NCI-H345 treated with DMSO at 0.1 percent for 48 hours (cell line): ENCODE measurements at regions not wholly inside any gene's neighbourhood (a gene's known extent, or its start where the extent isn't known, plus 50 kb on each side); places are given as distances from the start of the nearest gene placed in this dataset.
"Not testable (repeated sequence)": the region's sequence is repeated elsewhere in the genome, so short reads cannot be mapped to it uniquely, and the experiment has no call there.

Experiments
- DNase-seq: peaks from one replicate; lab custom pipeline; 2025; ENCODE audit not compliant: unreplicated experiment; lab: John Stamatoyannopoulos, UW

GRCh38 chr7:1300206-1300605, 67.5 kb downstream of the UNCX start:
- DNase-seq = no peak

- DNase-seq = no peak
These were observed 68.0 kb downstream of the UNCX start for GRCh38 chr7:1300636-1301035.

DNA sequence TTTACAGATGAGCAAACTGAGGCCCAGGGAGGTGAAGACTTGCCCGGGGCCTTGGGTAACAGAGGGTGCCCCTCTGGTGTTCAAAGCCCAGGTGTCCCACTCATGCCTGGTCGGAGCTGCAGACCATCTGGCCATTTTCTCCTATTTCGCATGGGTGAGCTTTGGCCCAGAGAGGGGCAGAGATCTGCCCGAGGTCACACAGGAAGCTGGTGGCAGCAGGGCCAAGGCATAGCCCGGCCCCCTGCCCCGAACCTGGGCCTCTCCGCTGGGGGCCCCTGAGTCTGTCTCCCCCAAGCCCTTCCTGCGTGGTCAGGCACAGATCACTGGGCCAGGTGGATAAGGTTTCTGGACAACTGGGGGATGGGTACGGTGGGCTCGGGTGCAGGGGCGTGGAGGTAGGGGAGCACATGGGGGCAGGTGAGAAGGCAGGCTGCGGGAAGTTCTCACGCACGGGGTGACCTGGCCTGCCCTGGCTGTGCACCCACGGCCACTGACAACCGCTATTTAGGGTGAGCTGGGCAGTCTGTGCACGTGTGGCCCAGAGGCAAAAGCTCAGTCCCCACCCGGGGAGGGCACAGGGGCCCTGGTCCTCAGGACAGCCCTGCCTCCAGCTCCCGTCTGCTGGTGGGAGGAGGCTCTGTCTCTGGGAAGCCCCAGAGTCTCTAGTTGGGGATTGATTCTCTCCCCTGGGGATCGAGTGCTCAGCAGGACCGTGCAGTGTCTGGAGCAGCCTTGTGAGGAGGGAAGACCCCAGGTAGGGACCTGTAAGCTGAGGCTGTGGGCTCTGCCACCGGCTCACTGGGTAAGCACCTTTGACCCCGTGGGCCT, 68.6 kb downstream of the UNCX start:
- DNase-seq = no peak

- DNase-seq = no peak
These were observed 69.2 kb downstream of the UNCX start for GRCh38 chr7:1301882-1302251.

- no peak for DNase-seq
These were observed 70.3 kb downstream of the UNCX start for GRCh38 chr7:1302936-1303335.

DNA sequence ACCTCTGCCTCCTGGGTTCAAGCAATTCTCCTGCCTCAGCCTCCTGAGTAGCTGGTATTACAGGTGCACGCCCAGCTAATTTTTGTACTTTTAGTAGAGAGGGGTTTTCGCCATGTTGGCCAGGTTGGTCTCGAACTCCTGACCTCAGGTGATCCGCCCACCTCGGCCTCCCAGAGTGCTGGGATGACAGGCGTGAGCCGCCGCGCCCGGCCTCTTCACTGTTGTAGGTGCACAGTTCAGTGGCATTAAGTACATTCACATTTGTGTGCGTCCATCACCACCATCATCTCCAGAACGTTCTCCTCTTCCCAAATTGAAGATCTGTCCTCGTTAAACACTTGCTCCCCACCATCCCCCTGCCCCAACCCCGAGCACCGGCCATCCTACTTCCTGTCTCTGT, 71.3 kb downstream of the UNCX start:
- DNase-seq = not testable (repeated sequence)

GRCh38 chr7:1305873-1306272, 73.2 kb downstream of the UNCX start:
- DNase-seq = no peak

DNA sequence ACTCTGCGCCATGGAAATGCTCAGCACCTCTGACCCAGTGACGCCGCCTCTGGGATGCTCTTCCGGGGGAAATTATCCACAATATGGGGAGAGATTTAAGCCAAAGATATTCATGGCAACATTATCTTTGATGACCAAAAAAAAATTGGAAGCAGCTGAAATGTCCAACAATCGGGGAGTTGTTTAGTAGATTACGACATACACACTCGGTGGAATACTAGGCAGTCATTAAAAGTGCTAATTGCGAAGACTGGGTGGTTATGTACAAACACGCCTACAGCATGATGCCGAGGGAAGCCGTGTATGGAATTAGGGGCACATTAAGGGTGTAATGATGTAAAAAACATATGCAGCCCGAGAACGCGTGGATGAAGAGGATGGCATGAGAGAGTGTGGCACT, 75.2 kb downstream of the UNCX start:
- no peak for DNase-seq

- no peak for DNase-seq
These were observed 76.6 kb downstream of the UNCX start for GRCh38 chr7:1309290-1309689.

DNA sequence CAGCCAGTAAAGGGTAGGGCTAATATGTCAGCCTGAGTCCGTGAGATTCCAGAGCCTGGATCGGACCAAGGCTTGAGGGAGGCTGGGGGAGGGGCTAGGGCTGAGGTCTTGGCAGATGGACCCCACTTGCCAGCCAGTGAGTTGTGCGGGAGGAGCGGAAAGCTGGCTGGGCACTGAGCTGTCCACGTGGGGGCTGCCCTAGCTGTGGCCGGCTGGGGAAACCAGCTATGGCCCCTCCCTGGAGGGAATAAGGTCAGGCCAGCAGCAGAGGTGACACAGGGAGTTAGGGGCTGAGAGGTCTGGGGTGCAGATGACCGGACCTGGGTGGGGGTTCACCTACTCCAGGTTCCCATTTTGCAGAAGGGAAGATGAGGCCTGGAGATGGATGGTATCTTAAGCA, 77.3 kb downstream of the UNCX start:
- DNase-seq = no peak

DNA sequence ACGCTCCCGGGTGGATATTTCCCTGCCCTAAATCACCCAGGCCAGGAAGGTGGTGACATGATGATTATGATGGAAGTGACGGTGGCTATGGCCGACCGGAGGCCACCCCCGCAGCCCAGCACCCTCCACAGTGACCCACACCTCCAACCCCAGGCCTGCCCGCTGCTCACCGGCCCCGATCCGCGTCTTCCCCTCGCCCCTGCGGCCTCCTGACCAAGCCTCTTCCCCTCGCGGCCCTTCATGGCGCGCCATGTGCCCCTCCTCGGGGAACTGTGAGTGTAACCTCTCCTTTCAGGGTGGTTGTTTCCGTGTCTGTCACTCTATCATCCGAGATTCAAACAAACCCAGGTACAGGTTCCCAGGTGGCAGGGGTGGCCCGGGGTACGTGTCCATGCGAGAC, 78.3 kb downstream of the UNCX start:
- DNase-seq = no peak

GRCh38 chr7:1311406-1312135, 78.9 kb downstream of the UNCX start:
- no peak for DNase-seq

DNA sequence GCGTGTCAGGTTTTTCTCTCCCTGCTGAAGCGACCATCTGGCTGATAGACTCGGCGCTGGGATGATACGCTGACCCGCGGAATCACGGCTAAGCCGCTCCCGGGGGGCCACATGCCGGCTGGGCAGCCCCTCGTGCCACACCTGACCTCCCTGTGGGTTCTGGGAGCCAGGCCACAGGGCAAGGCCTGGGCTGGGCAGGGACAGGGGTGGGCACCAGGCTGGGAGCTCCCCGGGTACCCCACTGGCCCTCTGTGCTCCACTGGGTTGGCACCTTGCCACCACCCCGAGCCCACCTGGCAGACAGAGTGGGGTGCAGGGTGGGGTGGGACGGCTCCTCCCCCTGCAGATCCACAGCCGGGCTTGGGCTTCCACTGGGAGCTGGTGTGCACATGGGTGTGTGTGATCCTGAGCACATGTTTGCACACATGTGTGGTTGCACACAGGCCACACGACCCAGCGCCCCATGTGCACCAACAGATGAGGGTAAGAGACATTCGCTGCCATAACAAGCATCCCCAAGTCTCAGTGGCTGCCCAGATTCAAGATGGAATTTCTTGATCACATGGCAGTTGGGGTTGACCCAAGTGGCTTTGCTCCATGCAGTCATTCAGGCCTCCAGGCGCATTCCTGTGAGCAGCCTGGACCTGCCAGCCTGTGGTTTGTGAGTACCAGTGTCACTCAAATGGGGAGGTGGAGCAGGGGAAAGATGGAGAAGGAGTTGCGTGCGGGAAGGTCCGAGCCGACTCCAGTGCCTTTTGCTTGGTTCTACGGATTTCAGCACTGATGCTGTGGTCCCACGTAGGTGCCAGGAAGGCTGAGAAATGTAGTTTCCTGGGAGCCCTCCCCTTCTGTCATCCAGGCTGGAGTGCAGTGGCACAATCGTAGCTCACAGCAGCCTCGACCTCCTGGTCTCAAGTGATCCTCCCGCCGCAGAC, 79.7 kb downstream of the UNCX start:
- DNase-seq = no peak

- no peak for DNase-seq
These were observed 80.9 kb downstream of the UNCX start for GRCh38 chr7:1313613-1314012.

DNA sequence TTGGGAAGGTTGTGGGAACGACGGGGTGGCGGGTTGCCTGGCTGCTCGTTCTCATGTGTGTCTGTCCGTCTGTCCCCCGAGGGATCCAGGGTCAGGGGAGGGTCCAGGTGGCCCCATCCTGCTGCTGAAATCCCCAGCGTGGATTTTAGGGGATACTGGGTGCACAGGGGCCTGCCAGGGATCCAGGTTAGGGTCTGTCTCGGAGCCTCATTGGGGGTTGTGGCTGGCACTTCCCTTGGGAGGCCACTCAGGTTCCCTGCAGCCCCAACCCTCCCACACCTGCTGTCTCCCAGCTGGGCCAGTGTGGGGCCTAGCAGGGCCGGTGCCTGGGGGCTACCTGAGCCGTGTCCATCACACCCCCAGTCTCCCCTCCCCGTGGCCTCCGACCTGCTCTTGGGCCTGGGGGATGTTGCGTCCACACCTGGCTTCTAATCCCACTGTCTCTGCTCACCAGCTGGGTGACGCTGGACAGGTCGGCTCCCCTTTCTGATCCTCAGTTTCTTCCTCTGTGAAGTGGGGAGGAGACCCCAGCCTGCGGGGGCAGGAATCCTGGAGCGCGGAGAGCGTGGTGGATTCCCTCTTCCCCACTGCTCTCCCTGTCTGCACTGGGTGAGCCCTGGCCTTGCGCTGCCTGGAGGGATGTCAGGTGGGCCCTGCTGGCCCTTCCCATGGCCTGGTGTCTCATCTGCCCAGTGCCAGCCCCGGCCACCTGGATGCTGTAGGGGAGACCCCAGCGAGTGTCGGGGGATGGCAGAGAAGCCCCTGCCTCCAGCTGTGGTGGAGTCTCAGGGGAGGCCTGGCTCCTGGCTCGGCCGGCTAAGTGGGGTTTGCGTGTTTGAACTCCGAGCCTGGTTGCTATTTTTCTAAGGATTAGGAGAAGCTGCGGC, 81.6 kb downstream of the UNCX start:
- no peak for DNase-seq

GRCh38 chr7:1314908-1315450, 82.3 kb downstream of the UNCX start:
- no peak for DNase-seq

GRCh38 chr7:1316086-1316485, 83.4 kb downstream of the UNCX start:
- no peak for DNase-seq

DNA sequence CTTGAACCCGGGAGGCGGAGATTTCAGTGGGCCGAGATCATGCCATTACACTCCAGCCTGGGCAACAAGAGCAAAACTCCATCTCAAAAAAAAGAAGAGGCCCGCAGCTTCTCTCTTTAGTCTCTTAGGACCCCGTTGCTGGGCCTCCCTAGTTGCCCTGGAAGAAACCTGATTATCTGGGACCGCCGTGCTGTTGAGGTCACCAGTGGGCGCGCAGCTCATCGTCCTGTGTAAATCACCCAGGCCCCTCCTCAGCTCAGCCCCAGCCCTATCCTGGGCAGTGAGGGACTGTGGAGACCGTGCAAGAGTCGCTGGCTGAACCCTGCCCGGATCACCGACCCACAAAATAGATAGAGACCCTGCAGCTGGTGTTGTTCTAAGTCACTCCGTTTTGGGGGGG, 85.0 kb downstream of the UNCX start:
- no peak for DNase-seq

DNA sequence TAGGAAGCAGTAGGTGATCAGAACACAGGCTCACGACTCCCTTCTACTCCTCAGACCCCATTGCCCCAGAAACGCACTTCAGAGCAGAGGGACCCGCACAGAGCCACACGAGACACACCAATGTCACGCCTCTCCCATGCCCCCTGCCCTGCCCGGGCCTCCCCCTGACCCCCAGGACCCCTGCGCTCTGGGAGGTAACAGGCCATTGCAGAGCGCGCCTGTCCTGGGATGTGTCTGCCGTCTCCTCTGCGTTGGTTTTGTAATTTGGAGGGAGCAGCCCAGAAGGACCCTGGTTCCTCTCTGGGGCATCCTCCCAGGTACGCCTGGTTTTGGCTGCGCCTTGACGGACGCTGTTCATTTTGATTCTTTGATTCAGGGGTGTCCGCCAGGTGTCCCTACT, 85.4 kb downstream of the UNCX start:
- no peak for DNase-seq

- DNase-seq = no peak
These were observed 86.0 kb downstream of the UNCX start for GRCh38 chr7:1318661-1319060.
